ENCODE measurements at regions not wholly inside any gene's neighbourhood (a gene's known extent, or its start where the extent isn't known, plus 50 kb on each side); places are given as distances from the start of the nearest gene placed in this dataset.
"Not testable (repeated sequence)": the region's sequence is repeated elsewhere in the genome, so short reads cannot be mapped to it uniquely, and the experiment has no call there.

- Histone ChIP-seq H3K4me3 (ENCODE audit: low read length) (no peak overlapping the region), H3K9me2 (ENCODE audit: insufficient read depth, low read length) (no peaks in the 10 kb centered on the region), H3K9me3 (ENCODE audit: low read length) (no peaks in the 10 kb centered on the region), H3K9ac (ENCODE audit: low read length) (no peak overlapping the region), H3K4me2 (ENCODE audit: low read length) (no peak overlapping the region), H4K20me1 (ENCODE audit: insufficient read depth) (no peaks in the 10 kb centered on the region), H3K36me3 (ENCODE audit: insufficient read depth, low read length) (no peaks in the 10 kb centered on the region), H2AFZ (ENCODE audit: low read depth, low read length) (no peak overlapping the region), H3K79me2 (replicated peaks; ENCODE audit: insufficient read depth, low read length) (no peaks in the 10 kb centered on the region), H3K27me3 (ENCODE audit: insufficient read depth, low read depth, low read length) (no peaks in the 10 kb centered on the region), H3K27ac (ENCODE audit: low read length) (no peak overlapping the region), H3F3A (ENCODE audit: insufficient read depth, low read length, poor library complexity, severe bottlenecking) (no peaks in the 10 kb centered on the region)
- TF ChIP-seq CTCF (IDR thresholded peaks at IDR 0.05; ENCODE audit: poor library complexity, severe bottlenecking) (no peak), REST (IDR thresholded peaks at IDR 0.05; ENCODE audit: borderline replicate concordance) (no peak), TAF1 (IDR thresholded peaks at IDR 0.05; ENCODE audit: low read depth) (no peak)
Measured at GRCh38 chr4:107490116-107490515, 229.9 kb downstream of the PAPSS1 start.

DNA sequence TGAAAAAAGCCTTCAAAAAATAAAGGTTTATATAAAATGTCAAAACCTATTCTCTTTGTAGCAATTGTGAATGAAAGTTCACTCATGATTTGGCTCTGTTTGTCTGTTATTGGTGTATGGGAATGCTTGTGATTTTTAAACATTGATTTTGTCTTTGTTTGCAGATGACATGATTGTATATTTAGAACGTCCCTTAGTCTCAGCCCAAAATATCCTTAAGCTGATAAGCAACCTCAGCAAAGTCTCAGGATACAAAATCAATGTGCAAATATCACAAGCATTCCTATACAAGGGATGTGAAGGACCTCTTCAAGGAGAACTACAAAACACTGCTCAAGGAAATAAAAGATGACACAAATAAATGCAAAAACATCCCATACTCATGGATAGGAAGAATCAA, 236.4 kb downstream of the PAPSS1 start:
- not testable (repeated sequence) for H3F3A ChIP-seq (ENCODE audit: insufficient read depth, low read length, poor library complexity, severe bottlenecking); H3K79me2 ChIP-seq (replicated peaks; ENCODE audit: insufficient read depth, low read length); H4K20me1 ChIP-seq (ENCODE audit: insufficient read depth); H3K4me3 ChIP-seq (ENCODE audit: low read length); H2AFZ ChIP-seq (ENCODE audit: low read depth, low read length); H3K27ac ChIP-seq (ENCODE audit: low read length); H3K4me2 ChIP-seq (ENCODE audit: low read length); H3K27me3 ChIP-seq (ENCODE audit: insufficient read depth, low read depth, low read length); H3K9me2 ChIP-seq (ENCODE audit: insufficient read depth, low read length); H3K36me3 ChIP-seq (ENCODE audit: insufficient read depth, low read length); H3K9me3 ChIP-seq (ENCODE audit: low read length); H3K9ac ChIP-seq (ENCODE audit: low read length)

DNA sequence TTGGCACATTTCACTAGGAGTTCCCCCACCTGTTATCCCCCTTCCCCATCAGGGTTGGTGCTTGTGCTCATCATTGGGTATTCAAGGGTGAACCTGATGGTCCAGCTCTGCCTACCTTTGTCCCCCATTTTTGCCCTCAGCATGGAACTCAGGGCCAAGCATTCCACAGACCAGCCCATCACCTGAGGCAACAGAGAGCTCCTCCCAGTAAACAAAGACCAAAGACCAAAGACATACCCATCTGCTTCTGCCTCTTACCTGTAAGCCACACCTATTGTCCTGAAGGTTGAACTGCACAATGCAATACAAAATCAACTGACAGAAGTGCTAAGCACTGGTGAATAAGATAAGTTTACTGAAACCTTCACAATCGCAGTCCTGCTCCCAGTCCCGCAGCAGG, 237.5 kb downstream of the PAPSS1 start:
- Histone ChIP-seq H3K9me3 (ENCODE audit: low read length) (peaks cover 8% of the 10 kb centered on the region), H3K27ac (ENCODE audit: low read length) (no peak overlapping the region), H3K4me2 (ENCODE audit: low read length) (no peak overlapping the region), H3K79me2 (replicated peaks; ENCODE audit: insufficient read depth, low read length) (no peaks in the 10 kb centered on the region), H3K4me3 (ENCODE audit: low read length) (no peak overlapping the region), H3K9me2 (ENCODE audit: insufficient read depth, low read length) (no peaks in the 10 kb centered on the region), H3F3A (ENCODE audit: insufficient read depth, low read length, poor library complexity, severe bottlenecking) (no peaks in the 10 kb centered on the region), H2AFZ (ENCODE audit: low read depth, low read length) (no peak overlapping the region), H4K20me1 (ENCODE audit: insufficient read depth) (no peaks in the 10 kb centered on the region), H3K36me3 (ENCODE audit: insufficient read depth, low read length) (no peaks in the 10 kb centered on the region), H3K9ac (ENCODE audit: low read length) (no peak overlapping the region), H3K27me3 (ENCODE audit: insufficient read depth, low read depth, low read length) (no peaks in the 10 kb centered on the region)
- no peak for TF ChIP-seq REST (IDR thresholded peaks at IDR 0.05; ENCODE audit: borderline replicate concordance)
- TF ChIP-seq CTCF (IDR thresholded peaks at IDR 0.05; ENCODE audit: poor library complexity, severe bottlenecking) = no peak
- no peak for TF ChIP-seq EZH2 (IDR thresholded peaks at IDR 0.05; ENCODE audit: borderline replicate concordance, insufficient read depth, low read length, poor library complexity, severe bottlenecking)
- no peak for TF ChIP-seq MXI1 (conservative IDR thresholded peaks at IDR 0.05; ENCODE audit: poor library complexity, severe bottlenecking)
- TF ChIP-seq SMC3 (conservative IDR thresholded peaks at IDR 0.05; ENCODE audit: poor library complexity) = no peak
- no peak for TF ChIP-seq POLR2AphosphoS5 (IDR thresholded peaks at IDR 0.05)
- no peak for TF ChIP-seq EP300 (conservative IDR thresholded peaks at IDR 0.05; ENCODE audit: poor library complexity, severe bottlenecking)
- no peak for TF ChIP-seq RAD21 (conservative IDR thresholded peaks at IDR 0.05)

Measured in neural cell (in vitro differentiated cells).